ENCODE measurements at regions not wholly inside any gene's neighbourhood (a gene's known extent, or its start where the extent isn't known, plus 50 kb on each side); places are given as distances from the start of the nearest gene placed in this dataset.
"Not testable (repeated sequence)": the region's sequence is repeated elsewhere in the genome, so short reads cannot be mapped to it uniquely, and the experiment has no call there.

GRCh38 chr2:131682945-131683330 is 155.2 kb downstream of the CCDC74A start:
- TF ChIP-seq, protein P1, sequence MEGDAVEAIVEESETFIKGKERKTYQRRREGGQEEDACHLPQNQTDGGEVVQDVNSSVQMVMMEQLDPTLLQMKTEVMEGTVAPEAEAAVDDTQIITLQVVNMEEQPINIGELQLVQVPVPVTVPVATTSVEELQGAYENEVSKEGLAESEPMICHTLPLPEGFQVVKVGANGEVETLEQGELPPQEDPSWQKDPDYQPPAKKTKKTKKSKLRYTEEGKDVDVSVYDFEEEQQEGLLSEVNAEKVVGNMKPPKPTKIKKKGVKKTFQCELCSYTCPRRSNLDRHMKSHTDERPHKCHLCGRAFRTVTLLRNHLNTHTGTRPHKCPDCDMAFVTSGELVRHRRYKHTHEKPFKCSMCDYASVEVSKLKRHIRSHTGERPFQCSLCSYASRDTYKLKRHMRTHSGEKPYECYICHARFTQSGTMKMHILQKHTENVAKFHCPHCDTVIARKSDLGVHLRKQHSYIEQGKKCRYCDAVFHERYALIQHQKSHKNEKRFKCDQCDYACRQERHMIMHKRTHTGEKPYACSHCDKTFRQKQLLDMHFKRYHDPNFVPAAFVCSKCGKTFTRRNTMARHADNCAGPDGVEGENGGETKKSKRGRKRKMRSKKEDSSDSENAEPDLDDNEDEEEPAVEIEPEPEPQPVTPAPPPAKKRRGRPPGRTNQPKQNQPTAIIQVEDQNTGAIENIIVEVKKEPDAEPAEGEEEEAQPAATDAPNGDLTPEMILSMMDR (IDR thresholded peaks at IDR 0.05 in 4 of 5, conservative IDR thresholded peaks at IDR 0.05 in 1 of 5): not testable (repeated sequence)
- TF ChIP-seq POLR2A (IDR thresholded peaks at IDR 0.05): not testable (repeated sequence)
